ENCODE measurements at regions not wholly inside any gene's neighbourhood (a gene's known extent, or its start where the extent isn't known, plus 50 kb on each side); places are given as distances from the start of the nearest gene placed in this dataset.
"Not testable (repeated sequence)": the region's sequence is repeated elsewhere in the genome, so short reads cannot be mapped to it uniquely, and the experiment has no call there.

- Histone ChIP-seq H3K36me3 (ENCODE audit: insufficient read depth, low read length) (no peaks in the 10 kb centered on the region), H3K27me3 (ENCODE audit: insufficient read depth, low read length, poor library complexity, severe bottlenecking) (no peaks in the 10 kb centered on the region), H3K9me3 (ENCODE audit: low read length) (no peaks in the 10 kb centered on the region), H3K4me1 (ENCODE audit: insufficient read depth, low read length) (no peaks in the 10 kb centered on the region), H3K27ac (ENCODE audit: low read depth, low read length) (no peak overlapping the region), H3K4me3 (ENCODE audit: low read length) (no peak overlapping the region)
- POLR2A ChIA-PET: no interaction called here
- H3K36me3 Mint-ChIP-seq: no peaks in the 10 kb centered on the region
- no peak for DNase-seq
- H3K9me3 Mint-ChIP-seq: peaks cover 0 to 8% (median 2%) of the 10 kb centered on the region in 5 donors
- no peaks in the 10 kb centered on the region for H3K27me3 Mint-ChIP-seq
- H3K4me1 Mint-ChIP-seq: no peaks in the 10 kb centered on the region
- CTCF ChIA-PET: no interaction called here
- no peak overlapping the region for H3K27ac Mint-ChIP-seq
- no peak overlapping the region for H3K4me3 Mint-ChIP-seq
Observed at GRCh38 chr7:119256446-119257131, 1016.4 kb upstream of the KCND2 start.

- DNase-seq; H3K27ac ChIP-seq (ENCODE audit: low read depth, low read length); H3K4me1 ChIP-seq (ENCODE audit: insufficient read depth, low read length); H3K4me3 Mint-ChIP-seq; H3K27me3 ChIP-seq (ENCODE audit: insufficient read depth, low read length, poor library complexity, severe bottlenecking); H3K4me3 ChIP-seq (ENCODE audit: low read length); POLR2A ChIA-PET; CTCF ChIA-PET; H3K9me3 ChIP-seq (ENCODE audit: low read length); H3K27me3 Mint-ChIP-seq; H3K27ac Mint-ChIP-seq; H3K4me1 Mint-ChIP-seq; H3K36me3 ChIP-seq (ENCODE audit: insufficient read depth, low read length); H3K36me3 Mint-ChIP-seq: not testable (repeated sequence)
- peaks cover 1 to 24% (median 18%) of the 10 kb centered on the region in 5 donors for H3K9me3 Mint-ChIP-seq
Observed at GRCh38 chr7:119266790-119267189, 1006.2 kb upstream of the KCND2 start.

- Mint-ChIP-seq H3K4me1 (no peaks in the 10 kb centered on the region), H3K27ac (no peak overlapping the region), H3K27me3 (no peaks in the 10 kb centered on the region), H3K9me3 (peaks cover 1 to 17% (median 10%) of the 10 kb centered on the region in 5 donors), H3K4me3 (no peak overlapping the region), H3K36me3 (no peaks in the 10 kb centered on the region)
- no peaks in the 10 kb centered on the region for H3K27me3 ChIP-seq (ENCODE audit: insufficient read depth, low read length, poor library complexity, severe bottlenecking)
- no peaks in the 10 kb centered on the region for H3K36me3 ChIP-seq (ENCODE audit: insufficient read depth, low read length)
- no peaks in the 10 kb centered on the region for H3K4me1 ChIP-seq (ENCODE audit: insufficient read depth, low read length)
- CTCF ChIA-PET: no interaction called here
- no peak overlapping the region for H3K4me3 ChIP-seq (ENCODE audit: low read length)
- POLR2A ChIA-PET: no interaction called here
- no peaks in the 10 kb centered on the region for H3K9me3 ChIP-seq (ENCODE audit: low read length)
- DNase-seq: no peak
- H3K27ac ChIP-seq (ENCODE audit: low read depth, low read length): no peak overlapping the region
Observed at GRCh38 chr7:119270045-119270464, 1002.9 kb upstream of the KCND2 start.

DNA sequence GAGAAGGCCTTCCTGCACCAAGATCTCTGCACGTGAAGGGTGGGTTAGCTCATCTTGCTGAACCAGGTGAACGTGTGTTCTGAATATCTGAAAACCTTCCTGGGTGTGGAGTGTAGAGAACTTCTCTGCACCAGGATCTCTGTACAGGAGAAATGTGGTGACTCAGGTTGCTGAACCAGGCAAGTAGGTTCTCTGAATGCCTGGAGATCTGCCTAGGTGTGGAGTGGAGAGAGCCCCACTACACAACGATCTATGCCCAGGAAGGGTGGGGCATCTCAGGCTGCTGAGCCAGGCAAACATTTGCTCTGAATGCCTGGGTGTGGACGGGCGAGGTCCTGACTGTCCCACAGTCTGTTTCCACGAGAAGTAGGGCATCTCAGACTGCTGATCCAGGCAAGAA lies 1002.3 kb upstream of the KCND2 start:
- H3K36me3 ChIP-seq (ENCODE audit: insufficient read depth, low read length): no peaks in the 10 kb centered on the region
- Mint-ChIP-seq H3K27ac (no peak overlapping the region), H3K4me1 (no peaks in the 10 kb centered on the region), H3K4me3 (no peak overlapping the region), H3K27me3 (no peaks in the 10 kb centered on the region), H3K9me3 (peaks cover 1 to 14% (median 8%) of the 10 kb centered on the region in 5 donors), H3K36me3 (no peaks in the 10 kb centered on the region)
- no peak overlapping the region for H3K27ac ChIP-seq (ENCODE audit: low read depth, low read length)
- no peaks in the 10 kb centered on the region for H3K9me3 ChIP-seq (ENCODE audit: low read length)
- DNase-seq: no peak
- ChIA-PET POLR2A (no interaction called here), CTCF (no interaction called here)
- no peak overlapping the region for H3K4me3 ChIP-seq (ENCODE audit: low read length)
- H3K27me3 ChIP-seq (ENCODE audit: insufficient read depth, low read length, poor library complexity, severe bottlenecking): no peaks in the 10 kb centered on the region
- H3K4me1 ChIP-seq (ENCODE audit: insufficient read depth, low read length): no peaks in the 10 kb centered on the region

DNA sequence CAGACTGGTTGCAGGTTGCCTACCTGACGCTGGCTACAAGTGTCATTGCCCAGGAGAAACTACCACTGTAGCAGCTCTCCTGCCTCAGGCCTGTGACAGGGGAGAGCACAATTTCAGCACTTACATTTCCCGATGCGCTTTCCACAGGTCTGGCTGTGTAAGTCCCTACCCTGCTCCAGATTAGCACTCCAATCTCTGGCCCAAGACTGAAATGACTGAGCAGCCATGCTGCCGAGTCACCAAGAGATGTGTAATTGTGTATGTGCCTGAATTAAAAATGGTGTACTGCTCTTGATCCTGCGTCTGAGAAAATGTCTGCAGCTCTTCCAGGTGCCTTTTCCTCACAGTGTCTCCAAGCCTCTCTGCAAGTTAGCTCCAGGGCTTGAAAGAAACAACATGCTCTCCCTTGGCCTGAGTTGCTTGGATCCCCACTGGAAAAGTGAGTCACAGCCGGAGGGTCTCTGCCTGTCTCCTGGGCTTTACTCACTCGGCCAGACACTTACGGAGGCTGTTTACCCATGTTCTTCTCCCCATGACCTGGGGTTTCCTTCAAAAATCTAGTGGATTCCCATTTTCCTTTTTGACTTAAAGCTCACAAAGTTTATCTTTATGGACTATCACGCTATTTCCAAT lies 1001.7 kb upstream of the KCND2 start:
- DNase-seq: no peak
- peaks cover 0 to 14% (median 11%) of the 10 kb centered on the region in 5 donors for H3K9me3 Mint-ChIP-seq
- Histone ChIP-seq H3K4me3 (ENCODE audit: low read length) (no peak overlapping the region), H3K36me3 (ENCODE audit: insufficient read depth, low read length) (no peaks in the 10 kb centered on the region), H3K27ac (ENCODE audit: low read depth, low read length) (no peak overlapping the region), H3K9me3 (ENCODE audit: low read length) (no peaks in the 10 kb centered on the region), H3K27me3 (ENCODE audit: insufficient read depth, low read length, poor library complexity, severe bottlenecking) (no peaks in the 10 kb centered on the region), H3K4me1 (ENCODE audit: insufficient read depth, low read length) (no peaks in the 10 kb centered on the region)
- no peaks in the 10 kb centered on the region for H3K27me3 Mint-ChIP-seq
- no peak overlapping the region for H3K4me3 Mint-ChIP-seq
- no peaks in the 10 kb centered on the region for H3K36me3 Mint-ChIP-seq
- H3K4me1 Mint-ChIP-seq: no peaks in the 10 kb centered on the region
- ChIA-PET CTCF (no interaction called here), POLR2A (no interaction called here)
- no peak overlapping the region for H3K27ac Mint-ChIP-seq

DNA sequence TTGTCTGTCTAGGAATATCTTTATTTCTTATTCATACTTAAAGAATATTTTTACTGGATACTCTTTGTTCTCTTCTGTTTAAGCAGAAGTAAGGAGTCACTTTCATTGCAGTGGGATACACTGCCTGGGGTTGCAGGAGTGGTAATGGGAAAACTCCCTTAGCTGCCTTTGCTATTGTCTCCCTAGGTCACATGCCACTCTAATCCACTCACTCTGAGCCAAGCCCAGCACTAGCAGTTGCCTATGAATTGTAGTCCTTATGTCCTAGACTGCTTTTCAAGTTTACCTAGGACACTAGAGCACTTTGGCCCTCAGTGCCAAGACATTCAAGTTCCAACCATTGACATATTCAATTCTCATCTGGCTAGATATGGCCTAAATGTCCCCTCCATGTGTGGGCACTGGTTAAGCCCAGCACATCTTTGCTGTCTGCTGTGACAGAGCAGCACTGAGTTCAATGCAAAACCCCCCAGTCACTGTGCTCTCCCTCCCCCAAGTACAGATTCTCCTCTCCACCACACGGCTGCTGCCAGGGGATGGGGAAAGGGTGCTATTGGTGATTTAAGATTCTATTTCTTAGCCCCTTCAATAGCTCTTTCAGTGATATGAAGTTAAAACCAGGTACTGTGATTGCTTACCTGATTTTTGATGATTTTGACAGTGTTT lies 991.7 kb upstream of the KCND2 start:
- Mint-ChIP-seq H3K36me3 (no peaks in the 10 kb centered on the region), H3K4me1 (no peaks in the 10 kb centered on the region), H3K27ac (no peak overlapping the region), H3K9me3 (peaks cover 0 to 42% (median 5%) of the 10 kb centered on the region in 5 donors), H3K4me3 (no peak overlapping the region), H3K27me3 (no peaks in the 10 kb centered on the region)
- H3K27me3 ChIP-seq (ENCODE audit: insufficient read depth, low read length, poor library complexity, severe bottlenecking): no peaks in the 10 kb centered on the region
- DNase-seq: no peak
- POLR2A ChIA-PET: no interaction called here
- no peak overlapping the region for H3K4me3 ChIP-seq (ENCODE audit: low read length)
- no peak overlapping the region for H3K27ac ChIP-seq (ENCODE audit: low read depth, low read length)
- no peaks in the 10 kb centered on the region for H3K9me3 ChIP-seq (ENCODE audit: low read length)
- H3K4me1 ChIP-seq (ENCODE audit: insufficient read depth, low read length): no peaks in the 10 kb centered on the region
- CTCF ChIA-PET: no interaction called here
- H3K36me3 ChIP-seq (ENCODE audit: insufficient read depth, low read length): no peaks in the 10 kb centered on the region

GRCh38 chr7:119283353-119283752 lies 989.6 kb upstream of the KCND2 start:
- CTCF ChIA-PET: no interaction called here
- no peak overlapping the region for H3K27ac ChIP-seq (ENCODE audit: low read depth, low read length)
- H3K9me3 ChIP-seq (ENCODE audit: low read length): no peaks in the 10 kb centered on the region
- no peaks in the 10 kb centered on the region for H3K4me1 Mint-ChIP-seq
- POLR2A ChIA-PET: no interaction called here
- H3K4me3 ChIP-seq (ENCODE audit: low read length): no peak overlapping the region
- H3K27me3 Mint-ChIP-seq: no peaks in the 10 kb centered on the region
- no peak for DNase-seq
- H3K27me3 ChIP-seq (ENCODE audit: insufficient read depth, low read length, poor library complexity, severe bottlenecking): no peaks in the 10 kb centered on the region
- no peaks in the 10 kb centered on the region for H3K4me1 ChIP-seq (ENCODE audit: insufficient read depth, low read length)
- no peak overlapping the region for H3K27ac Mint-ChIP-seq
- H3K4me3 Mint-ChIP-seq: no peak overlapping the region
- no peaks in the 10 kb centered on the region for H3K36me3 ChIP-seq (ENCODE audit: insufficient read depth, low read length)
- peaks cover 0 to 42% (median 3%) of the 10 kb centered on the region in 5 donors for H3K9me3 Mint-ChIP-seq
- H3K36me3 Mint-ChIP-seq: no peaks in the 10 kb centered on the region

GRCh38 chr7:119288416-119288815 lies 984.6 kb upstream of the KCND2 start:
- H3K4me3 Mint-ChIP-seq: no peak overlapping the region
- ChIA-PET CTCF (no interaction called here), POLR2A (no interaction called here)
- Histone ChIP-seq H3K27me3 (ENCODE audit: insufficient read depth, low read length, poor library complexity, severe bottlenecking) (no peaks in the 10 kb centered on the region), H3K9me3 (ENCODE audit: low read length) (no peaks in the 10 kb centered on the region), H3K36me3 (ENCODE audit: insufficient read depth, low read length) (no peaks in the 10 kb centered on the region), H3K4me1 (ENCODE audit: insufficient read depth, low read length) (no peaks in the 10 kb centered on the region), H3K4me3 (ENCODE audit: low read length) (no peak overlapping the region), H3K27ac (ENCODE audit: low read depth, low read length) (no peak overlapping the region)
- no peaks in the 10 kb centered on the region for H3K27me3 Mint-ChIP-seq
- no peaks in the 10 kb centered on the region for H3K4me1 Mint-ChIP-seq
- no peaks in the 10 kb centered on the region for H3K36me3 Mint-ChIP-seq
- no peak overlapping the region for H3K27ac Mint-ChIP-seq
- no peak for DNase-seq
- peaks cover 0 to 22% (median 2%) of the 10 kb centered on the region in 5 donors for H3K9me3 Mint-ChIP-seq

Measured in CD8-positive, alpha-beta memory T cell (primary cell).